GM13976 (cell line): ENCODE measurements at regions not wholly inside any gene's neighbourhood (a gene's known extent, or its start where the extent isn't known, plus 50 kb on each side); places are given as distances from the start of the nearest gene placed in this dataset.

Source experiments
- DNase-seq: peaks from one replicate; pipeline ENCODE4 v3.0.0; 2012; ENCODE audit warnings: low spot score
- in situ Hi-C: fragments of 300-500 bp; cut with MboI; formaldehyde crosslinking; loops from one replicate; pipeline ENCODE4 v1.12.0; 2022; ENCODE audit warnings: low sequenced_read_pairs, mixed read lengths, inconsistent platforms; ENCODE audit not compliant: unreplicated experiment
- TF ChIP-seq, protein P1 (sequence below): IDR thresholded peaks from 2 replicates; pipeline ENCODE4 v1.5.1; 2012; ENCODE audit warnings: borderline replicate concordance, mild to moderate bottlenecking; ENCODE audit not compliant: insufficient read depth; ENCODE audit errors: extremely low read depth, missing control alignments, control extremely low read depth

DNA sequence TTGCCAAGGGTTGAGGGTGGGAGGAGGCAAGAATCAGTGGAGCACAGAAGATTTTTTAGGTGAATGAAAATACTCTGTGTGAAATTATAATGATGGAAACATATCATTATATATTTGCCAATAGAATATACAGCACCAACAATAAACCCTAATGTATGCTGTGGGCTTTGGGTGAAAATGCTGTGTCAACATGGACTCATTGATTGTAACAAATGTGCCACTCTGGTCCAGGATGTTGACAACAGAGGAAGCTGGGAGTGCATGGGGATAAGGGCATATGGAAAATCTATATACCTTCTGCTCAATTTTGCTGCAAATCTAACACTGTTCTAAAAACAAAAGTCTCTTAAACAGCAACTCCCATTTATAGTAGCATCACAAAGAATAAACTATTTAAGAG is 114.3 kb downstream of the LYZL1 start:
- TF ChIP-seq, protein P1, sequence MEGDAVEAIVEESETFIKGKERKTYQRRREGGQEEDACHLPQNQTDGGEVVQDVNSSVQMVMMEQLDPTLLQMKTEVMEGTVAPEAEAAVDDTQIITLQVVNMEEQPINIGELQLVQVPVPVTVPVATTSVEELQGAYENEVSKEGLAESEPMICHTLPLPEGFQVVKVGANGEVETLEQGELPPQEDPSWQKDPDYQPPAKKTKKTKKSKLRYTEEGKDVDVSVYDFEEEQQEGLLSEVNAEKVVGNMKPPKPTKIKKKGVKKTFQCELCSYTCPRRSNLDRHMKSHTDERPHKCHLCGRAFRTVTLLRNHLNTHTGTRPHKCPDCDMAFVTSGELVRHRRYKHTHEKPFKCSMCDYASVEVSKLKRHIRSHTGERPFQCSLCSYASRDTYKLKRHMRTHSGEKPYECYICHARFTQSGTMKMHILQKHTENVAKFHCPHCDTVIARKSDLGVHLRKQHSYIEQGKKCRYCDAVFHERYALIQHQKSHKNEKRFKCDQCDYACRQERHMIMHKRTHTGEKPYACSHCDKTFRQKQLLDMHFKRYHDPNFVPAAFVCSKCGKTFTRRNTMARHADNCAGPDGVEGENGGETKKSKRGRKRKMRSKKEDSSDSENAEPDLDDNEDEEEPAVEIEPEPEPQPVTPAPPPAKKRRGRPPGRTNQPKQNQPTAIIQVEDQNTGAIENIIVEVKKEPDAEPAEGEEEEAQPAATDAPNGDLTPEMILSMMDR = no peak
- DNase-seq = no peak
- in situ Hi-C loops = no loop called here

DNA sequence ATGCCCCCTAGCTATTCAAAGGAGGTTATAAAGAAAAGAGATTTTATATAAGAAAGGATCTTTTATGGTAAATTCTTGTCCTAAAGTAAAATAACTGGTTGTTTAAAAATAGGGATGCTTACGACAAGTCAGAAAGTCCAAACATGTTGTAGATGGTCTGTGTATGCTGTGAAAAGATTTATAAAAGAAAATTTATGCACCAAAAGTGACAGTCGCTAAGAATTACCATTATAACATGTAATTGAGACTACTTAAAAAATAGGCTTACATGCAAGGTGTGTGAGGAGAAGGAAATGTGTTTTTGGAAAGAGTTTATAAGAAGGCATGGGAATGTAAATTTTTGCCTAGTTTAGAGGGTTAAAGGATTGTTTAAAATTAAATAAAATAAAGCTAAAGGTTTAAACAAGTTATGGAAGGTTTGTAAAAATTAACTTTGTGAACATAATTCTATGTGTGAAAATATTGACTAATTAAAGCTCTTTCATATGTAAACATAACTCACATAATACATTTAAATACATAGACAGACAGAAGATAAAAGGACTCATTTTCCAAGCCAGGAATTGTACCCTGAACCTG is 118.5 kb downstream of the LYZL1 start:
- DNase-seq = no peak
- in situ Hi-C loops = no loop called here
- TF ChIP-seq, protein P1 = no peak
